HEK293T (cell line): ENCODE measurements at regions not wholly inside any gene's neighbourhood (a gene's known extent, or its start where the extent isn't known, plus 50 kb on each side); places are given as distances from the start of the nearest gene placed in this dataset.

Source experiments
- ARNT ChIP-seq: fragments of 450-650 bp; IDR thresholded peaks from 2 replicates; pipeline ENCODE4 v1.6.1; 2017; ENCODE audit warnings: mild to moderate bottlenecking
- ELF4 ChIP-seq: fragments of 450-650 bp; IDR thresholded peaks from 2 replicates; pipeline ENCODE4 v1.6.1; 2017; ENCODE audit warnings: antibody characterized with exemption
- FOXA1 ChIP-seq: fragments of 450-650 bp; IDR thresholded peaks from 2 replicates; pipeline ENCODE4 v1.6.1; 2016; ENCODE audit warnings: mild to moderate bottlenecking
- FOXK2 ChIP-seq: fragments of 450-650 bp; IDR thresholded peaks from 2 replicates; pipeline ENCODE4 v1.6.1; 2016; ENCODE audit warnings: mild to moderate bottlenecking
- FOXM1 ChIP-seq: fragments of 450-650 bp; IDR thresholded peaks from 2 replicates; pipeline ENCODE4 v1.6.1; 2017; ENCODE audit warnings: mild to moderate bottlenecking, borderline replicate concordance
- HDGF ChIP-seq: fragments of 450-650 bp; IDR thresholded peaks from 2 replicates; pipeline ENCODE4 v1.6.1; 2017; ENCODE audit warnings: antibody characterized with exemption, borderline replicate concordance
- LEF1 ChIP-seq: fragments of 450-650 bp; IDR thresholded peaks from 2 replicates; pipeline ENCODE4 v1.6.1; 2017; ENCODE audit warnings: mild to moderate bottlenecking, borderline replicate concordance
- NFRKB ChIP-seq: fragments of 450-650 bp; IDR thresholded peaks from 2 replicates; pipeline ENCODE4 v1.6.1; 2016; ENCODE audit warnings: mild to moderate bottlenecking, moderate library complexity
- SP1 ChIP-seq: fragments of 450-650 bp; IDR thresholded peaks from 2 replicates; pipeline ENCODE4 v1.6.1; 2017
- SUZ12 ChIP-seq: fragments of 450-650 bp; IDR thresholded peaks from 2 replicates; pipeline ENCODE4 v1.6.1; 2016; ENCODE audit warnings: mild to moderate bottlenecking
- ZNF384 ChIP-seq: fragments of 450-650 bp; IDR thresholded peaks from 2 replicates; pipeline ENCODE4 v1.6.1; 2016

GRCh38 chr10:88193018-88193417, 329.6 kb downstream of the PTEN start:
- TF ChIP-seq ELF4, result no peak
- TF ChIP-seq FOXK2, result no peak
- TF ChIP-seq NFRKB, result no peak
- no peak for TF ChIP-seq LEF1
- TF ChIP-seq HDGF, result no peak
- no peak for TF ChIP-seq FOXM1
- TF ChIP-seq SUZ12, result no peak
- no peak for TF ChIP-seq ZNF384
- TF ChIP-seq FOXA1, result no peak
- TF ChIP-seq ARNT, result no peak
- no peak for TF ChIP-seq SP1
